ENCODE measurements at regions not wholly inside any gene's neighbourhood (a gene's known extent, or its start where the extent isn't known, plus 50 kb on each side); places are given as distances from the start of the nearest gene placed in this dataset.

- no peaks in the 10 kb centered on the region for H3K4me1 Mint-ChIP-seq
- no peaks in the 10 kb centered on the region for H3K9me3 Mint-ChIP-seq
- ATAC-seq (replicated peaks in 1 of 4) (no peak), DNase-seq (no peak)
- H3K27me3 Mint-ChIP-seq: peaks cover 13 to 19% of the 10 kb centered on the region in 2 donors
- Histone ChIP-seq H3K9me3 (no peaks in the 10 kb centered on the region), H3K4me3 (ENCODE audit: control insufficient read depth in 1 of 2, extremely low read depth in 1 of 2, low read length in 1 of 2) (no peak overlapping the region), H3K36me3 (ENCODE audit: control insufficient read depth in 2 of 2, extremely low read depth in 1 of 2, insufficient read depth in 1 of 2, low read length in 1 of 2) (no peaks in the 10 kb centered on the region), H3K27ac (ENCODE audit: low read length) (no peak overlapping the region), H3K27me3 (replicated peaks in 1 of 2; ENCODE audit: control insufficient read depth in 2 of 2, extremely low read depth in 1 of 2, insufficient read depth in 2 of 2, low read length in 1 of 2) (peaks cover 0 to 22% of the 10 kb centered on the region in 2 experiments), H3K4me1 (ENCODE audit: control insufficient read depth in 1 of 2, extremely low read depth in 1 of 2, insufficient read depth in 2 of 2, low read length in 2 of 2) (no peaks in the 10 kb centered on the region)
- ChIA-PET CTCF (no interaction called here), POLR2A (no interaction called here)
- H3K36me3 Mint-ChIP-seq: no peaks in the 10 kb centered on the region
- WGBS (ENCODE audit: insufficient coverage): 75% methylated on average over 7 of the region's 10 CpGs
- H3K27ac Mint-ChIP-seq: no peak overlapping the region
- H3K4me3 Mint-ChIP-seq: no peak overlapping the region
These were observed 837.3 kb downstream of the TBC1D22A start for GRCh38 chr22:47599753-47600152.

- POLR2A ChIA-PET: no interaction called here
- WGBS (ENCODE audit: insufficient coverage): 76% methylated on average over 6 of the region's 6 CpGs
- no peak overlapping the region for H3K27ac ChIP-seq (ENCODE audit: low read length)
- DNase-seq (no peak), ATAC-seq (replicated peaks in 1 of 4) (no peak)
- Mint-ChIP-seq H3K27me3 (peaks cover 13 to 19% of the 10 kb centered on the region in 2 donors), H3K36me3 (no peaks in the 10 kb centered on the region), H3K4me3 (no peak overlapping the region), H3K9me3 (no peaks in the 10 kb centered on the region), H3K4me1 (no peaks in the 10 kb centered on the region), H3K27ac (no peak overlapping the region)
- H3K27me3 ChIP-seq (replicated peaks in 1 of 2; ENCODE audit: control insufficient read depth in 2 of 2, extremely low read depth in 1 of 2, insufficient read depth in 2 of 2, low read length in 1 of 2): peaks cover 0 to 19% of the 10 kb centered on the region in 2 experiments
- no peaks in the 10 kb centered on the region for H3K9me3 ChIP-seq
- no peaks in the 10 kb centered on the region for H3K4me1 ChIP-seq (ENCODE audit: control insufficient read depth in 1 of 2, extremely low read depth in 1 of 2, insufficient read depth in 2 of 2, low read length in 2 of 2)
- no peak overlapping the region for H3K4me3 ChIP-seq (ENCODE audit: control insufficient read depth in 1 of 2, extremely low read depth in 1 of 2, low read length in 1 of 2)
- CTCF ChIA-PET: no interaction called here
- H3K36me3 ChIP-seq (ENCODE audit: control insufficient read depth in 2 of 2, extremely low read depth in 1 of 2, insufficient read depth in 1 of 2, low read length in 1 of 2): no peaks in the 10 kb centered on the region
These were observed 836.4 kb downstream of the TBC1D22A start for GRCh38 chr22:47598864-47599263.

GRCh38 chr22:47597041-47597440 is 834.6 kb downstream of the TBC1D22A start:
- no peak for DNase-seq
- Mint-ChIP-seq H3K27me3 (peaks cover 11 to 15% of the 10 kb centered on the region in 2 donors), H3K27ac (no peak overlapping the region), H3K4me3 (no peak overlapping the region), H3K4me1 (no peaks in the 10 kb centered on the region), H3K9me3 (no peaks in the 10 kb centered on the region), H3K36me3 (no peaks in the 10 kb centered on the region)
- no peaks in the 10 kb centered on the region for H3K36me3 ChIP-seq (ENCODE audit: control insufficient read depth in 2 of 2, extremely low read depth in 1 of 2, insufficient read depth in 1 of 2, low read length in 1 of 2)
- no peaks in the 10 kb centered on the region for H3K9me3 ChIP-seq
- no peak for ATAC-seq (replicated peaks in 1 of 4)
- POLR2A ChIA-PET: no interaction called here
- H3K27ac ChIP-seq (ENCODE audit: low read length): no peak overlapping the region
- 61% methylated on average over 7 of the region's 9 CpGs for WGBS (ENCODE audit: insufficient coverage)
- no peak overlapping the region for H3K4me3 ChIP-seq (ENCODE audit: control insufficient read depth in 1 of 2, extremely low read depth in 1 of 2, low read length in 1 of 2)
- peaks cover 0 to 17% of the 10 kb centered on the region in 2 experiments for H3K27me3 ChIP-seq (replicated peaks in 1 of 2; ENCODE audit: control insufficient read depth in 2 of 2, extremely low read depth in 1 of 2, insufficient read depth in 2 of 2, low read length in 1 of 2)
- CTCF ChIA-PET: no interaction called here
- H3K4me1 ChIP-seq (ENCODE audit: control insufficient read depth in 1 of 2, extremely low read depth in 1 of 2, insufficient read depth in 2 of 2, low read length in 2 of 2): no peaks in the 10 kb centered on the region

GRCh38 chr22:47596176-47596690 is 833.8 kb downstream of the TBC1D22A start:
- WGBS (ENCODE audit: insufficient coverage): 79% methylated on average over 5 of the region's 9 CpGs
- no peaks in the 10 kb centered on the region for H3K9me3 ChIP-seq
- CTCF ChIA-PET: no interaction called here
- H3K4me1 Mint-ChIP-seq: no peaks in the 10 kb centered on the region
- no peak for DNase-seq
- no peak overlapping the region for H3K27ac Mint-ChIP-seq
- H3K4me3 Mint-ChIP-seq: no peak overlapping the region
- no peak for ATAC-seq (replicated peaks in 1 of 4)
- H3K4me3 ChIP-seq (ENCODE audit: control insufficient read depth in 1 of 2, extremely low read depth in 1 of 2, low read length in 1 of 2): no peak overlapping the region
- no peak overlapping the region for H3K27ac ChIP-seq (ENCODE audit: low read length)
- POLR2A ChIA-PET: no interaction called here
- no peaks in the 10 kb centered on the region for H3K36me3 ChIP-seq (ENCODE audit: control insufficient read depth in 2 of 2, extremely low read depth in 1 of 2, insufficient read depth in 1 of 2, low read length in 1 of 2)
- H3K9me3 Mint-ChIP-seq: no peaks in the 10 kb centered on the region
- H3K36me3 Mint-ChIP-seq: no peaks in the 10 kb centered on the region
- H3K27me3 Mint-ChIP-seq: peaks cover 3 to 8% of the 10 kb centered on the region in 2 donors
- peaks cover 0 to 11% of the 10 kb centered on the region in 2 experiments for H3K27me3 ChIP-seq (replicated peaks in 1 of 2; ENCODE audit: control insufficient read depth in 2 of 2, extremely low read depth in 1 of 2, insufficient read depth in 2 of 2, low read length in 1 of 2)
- no peaks in the 10 kb centered on the region for H3K4me1 ChIP-seq (ENCODE audit: control insufficient read depth in 1 of 2, extremely low read depth in 1 of 2, insufficient read depth in 2 of 2, low read length in 2 of 2)

DNA sequence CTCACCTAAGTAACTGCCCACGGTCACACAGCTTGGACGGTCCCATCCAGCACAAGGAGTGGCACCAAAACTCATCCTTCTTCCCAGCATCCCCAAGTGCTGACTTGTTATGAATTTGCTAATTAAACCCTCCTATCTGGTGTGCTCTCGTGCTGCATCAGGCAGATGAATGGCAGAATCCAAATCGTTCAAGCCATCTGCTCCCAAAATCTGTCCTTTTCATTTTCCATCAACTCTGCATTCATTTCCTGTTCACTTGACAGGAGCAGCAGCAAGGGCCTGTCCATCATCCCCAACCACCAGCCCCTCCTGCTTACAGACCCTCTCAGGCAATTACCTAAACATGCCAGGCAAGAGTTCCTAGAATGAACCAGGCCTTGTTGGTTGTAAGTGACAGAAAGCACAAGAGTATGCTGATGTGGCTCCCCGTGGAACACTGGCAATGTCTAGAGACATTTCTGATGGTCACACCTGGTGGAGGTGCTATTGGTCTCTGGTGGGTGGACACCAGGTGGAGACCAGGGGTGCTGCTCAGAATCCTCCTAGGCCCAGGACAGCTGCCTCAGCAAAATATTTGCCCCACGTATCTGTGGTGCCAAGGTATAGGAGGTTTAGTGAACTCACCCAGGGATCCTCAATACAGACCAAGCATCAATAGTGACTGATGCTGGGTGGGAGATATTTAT is 832.5 kb downstream of the TBC1D22A start:
- Histone ChIP-seq H3K4me3 (ENCODE audit: control insufficient read depth in 1 of 2, extremely low read depth in 1 of 2, low read length in 1 of 2) (no peak overlapping the region), H3K4me1 (ENCODE audit: control insufficient read depth in 1 of 2, extremely low read depth in 1 of 2, insufficient read depth in 2 of 2, low read length in 2 of 2) (no peaks in the 10 kb centered on the region), H3K27me3 (replicated peaks in 1 of 2; ENCODE audit: control insufficient read depth in 2 of 2, extremely low read depth in 1 of 2, insufficient read depth in 2 of 2, low read length in 1 of 2) (peaks cover 0 to 7% of the 10 kb centered on the region in 2 experiments), H3K36me3 (ENCODE audit: control insufficient read depth in 2 of 2, extremely low read depth in 1 of 2, insufficient read depth in 1 of 2, low read length in 1 of 2) (no peaks in the 10 kb centered on the region), H3K9me3 (no peaks in the 10 kb centered on the region), H3K27ac (ENCODE audit: low read length) (no peak overlapping the region)
- Mint-ChIP-seq H3K4me3 (no peak overlapping the region), H3K36me3 (no peaks in the 10 kb centered on the region), H3K9me3 (no peaks in the 10 kb centered on the region), H3K4me1 (no peaks in the 10 kb centered on the region), H3K27me3 (peaks cover 3 to 5% of the 10 kb centered on the region in 2 donors), H3K27ac (no peak overlapping the region)
- ATAC-seq (replicated peaks in 1 of 4) (no peak), DNase-seq (no peak)
- ChIA-PET POLR2A (no interaction called here), CTCF (no interaction called here)
- WGBS (ENCODE audit: insufficient coverage): 80% methylated on average over 5 of the region's 6 CpGs

DNA sequence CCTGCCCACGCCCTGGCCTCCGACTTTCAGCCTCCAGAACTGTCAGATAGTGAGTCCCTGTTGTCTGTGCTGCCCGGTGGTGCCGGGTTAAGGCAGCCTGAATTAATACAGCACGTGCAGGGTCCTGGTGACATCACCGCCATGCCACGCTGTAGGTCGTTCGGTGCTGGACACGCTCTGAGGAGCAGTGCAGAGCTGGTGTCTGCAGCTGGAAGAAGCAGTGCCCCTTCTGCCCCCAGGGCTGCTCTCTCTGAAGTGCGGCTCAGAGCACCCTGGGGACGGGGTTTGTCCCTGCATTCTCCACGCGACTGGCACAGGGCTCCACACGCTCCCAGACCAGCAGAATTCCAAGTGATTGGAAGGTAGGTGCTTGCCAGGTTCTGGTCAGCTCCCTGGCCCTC is 831.5 kb downstream of the TBC1D22A start:
- 79% methylated on average over 15 of the region's 15 CpGs for WGBS (ENCODE audit: insufficient coverage)
- H3K27ac ChIP-seq (ENCODE audit: low read length): no peak overlapping the region
- H3K4me1 Mint-ChIP-seq: no peaks in the 10 kb centered on the region

More for the DNA sequence above, 831.5 kb downstream of the TBC1D22A start:
- ATAC-seq (replicated peaks in 1 of 4): no peak
- ChIA-PET CTCF (no interaction called here), POLR2A (no interaction called here)
- no peak for DNase-seq
- Histone ChIP-seq H3K9me3 (no peaks in the 10 kb centered on the region), H3K4me1 (ENCODE audit: control insufficient read depth in 1 of 2, extremely low read depth in 1 of 2, insufficient read depth in 2 of 2, low read length in 2 of 2) (no peaks in the 10 kb centered on the region), H3K27me3 (replicated peaks in 1 of 2; ENCODE audit: control insufficient read depth in 2 of 2, extremely low read depth in 1 of 2, insufficient read depth in 2 of 2, low read length in 1 of 2) (peaks cover 0 to 4% of the 10 kb centered on the region in 2 experiments), H3K36me3 (ENCODE audit: control insufficient read depth in 2 of 2, extremely low read depth in 1 of 2, insufficient read depth in 1 of 2, low read length in 1 of 2) (no peaks in the 10 kb centered on the region), H3K4me3 (ENCODE audit: control insufficient read depth in 1 of 2, extremely low read depth in 1 of 2, low read length in 1 of 2) (no peak overlapping the region)
- Mint-ChIP-seq H3K27me3 (peaks cover 3% of the 10 kb centered on the region in 2 donors), H3K36me3 (no peaks in the 10 kb centered on the region), H3K27ac (no peak overlapping the region), H3K4me3 (no peak overlapping the region), H3K9me3 (no peaks in the 10 kb centered on the region)

Data from T-cell (primary cell).